Panc1 (cell line): ENCODE measurements at regions not wholly inside any gene's neighbourhood (a gene's known extent, or its start where the extent isn't known, plus 50 kb on each side); places are given as distances from the start of the nearest gene placed in this dataset.

Experiments used
- ATAC-seq: fragments of 200-7000 bp; cut with Tn5 transposase; 2 replicates; pipeline ENCODE4 v1.9.1; 2020; ENCODE audit warnings: mild to moderate bottlenecking, moderate library complexity
- BruUV-seq: library from RNA; stranded (reverse); fragments of 400-500 nt; replicated peaks from 2 replicates; lab custom pipeline; 2021; lab: Mats Ljungman, UMichigan
- CTCF ChIA-PET: fragments of 300-600 bp; sonication (Branson Sonifier 250); formaldehyde crosslinking; loops from one replicate; lab custom pipeline; 2022; ENCODE audit warnings: antibody characterized with exemption; lab: Charles Lee
- POLR2A ChIA-PET: fragments of 300-600 bp; sonication (Branson Sonifier 250); formaldehyde crosslinking; loops from one replicate; lab custom pipeline; 2022; ENCODE audit warnings: antibody characterized with exemption; lab: Charles Lee
- DNase-seq: peaks from one replicate; pipeline ENCODE4 v3.0.0-alpha.2; 2010; ENCODE audit warnings: low read depth, low spot score
- H3K27ac ChIP-seq: 2 replicates; pipeline ENCODE4 v1.5.1; 2011; ENCODE audit warnings: mild to moderate bottlenecking, low read length, inconsistent platforms
- H3K27me3 ChIP-seq: fragments of 200-500 bp; sonication (Bioruptor generic); 2 replicates; pipeline ENCODE4 v1.6.0; 2014; ENCODE audit warnings: low read length, inconsistent platforms; ENCODE audit not compliant: control insufficient read depth, insufficient read depth
- H3K36me3 ChIP-seq: fragments of 200-500 bp; sonication (Bioruptor generic); 2 replicates; pipeline ENCODE4 v1.5.1; 2014; ENCODE audit warnings: inconsistent platforms, mild to moderate bottlenecking, low read length, moderate library complexity; ENCODE audit not compliant: control insufficient read depth, insufficient read depth
- H3K4me1 ChIP-seq: 2 replicates; pipeline ENCODE4 v1.5.1; 2011; ENCODE audit warnings: inconsistent platforms, mild to moderate bottlenecking, low read length, moderate library complexity; ENCODE audit not compliant: control insufficient read depth, insufficient read depth
- H3K4me3 ChIP-seq, 2 experiments: 2 replicates each; pipeline ENCODE4 v1.5.1; 2011 to 2012; ENCODE audit warnings: low read depth in 2 of 2, low read length in 2 of 2, mild to moderate bottlenecking in 2 of 2, inconsistent platforms in 1 of 2, moderate library complexity in 1 of 2
- H3K9me3 ChIP-seq: fragments of 200-500 bp; sonication (Bioruptor generic); 2 replicates; pipeline ENCODE4 v1.5.1; 2014; ENCODE audit warnings: low read depth, mild to moderate bottlenecking, inconsistent platforms, low read length, moderate library complexity; ENCODE audit not compliant: control insufficient read depth, insufficient read depth
- CTCF ChIP-seq: fragments of 450-650 bp; IDR thresholded peaks from 2 replicates; pipeline ENCODE4 v1.5.1; 2017; ENCODE audit warnings: mild to moderate bottlenecking
- POLR2AphosphoS5 ChIP-seq: IDR thresholded peaks from 2 replicates; pipeline ENCODE4 v1.6.1; 2012; ENCODE audit warnings: mild to moderate bottlenecking, low read depth, low read length, moderate library complexity
- REST ChIP-seq, 2 experiments: IDR thresholded peaks; 2 replicates each; pipeline ENCODE4 v1.6.1; 2011 to 2012; ENCODE audit warnings: low read depth in 2 of 2, control low read depth in 1 of 2, low read length in 1 of 2, mild to moderate bottlenecking in 1 of 2, moderate library complexity in 1 of 2; ENCODE audit not compliant: insufficient read depth in 1 of 2
- SIN3A ChIP-seq: IDR thresholded peaks from 2 replicates; pipeline ENCODE4 v1.6.1; 2012; ENCODE audit warnings: low read depth, mild to moderate bottlenecking, low read length, moderate library complexity, borderline replicate concordance; ENCODE audit not compliant: insufficient read depth
- TCF7L2 ChIP-seq: IDR thresholded peaks from 2 replicates; pipeline ENCODE4 v1.6.1; 2011; ENCODE audit warnings: mild to moderate bottlenecking, low read depth, low read length, inconsistent platforms
- in situ Hi-C: cut with HindIII; loops from 2 replicates; pipeline ENCODE4 v1.10.0; 2016; ENCODE audit warnings: low sequenced_read_pairs, low pct_unique_long_range_greater_than_20kb
- intact Hi-C: fragments of 100-400 bp; cut with micrococcal nuclease; formaldehyde crosslinking; loops from one replicate; pipeline ENCODE4 v1.10.0; 2022; ENCODE audit not compliant: unreplicated experiment

- H3K36me3 ChIP-seq, result no peaks in the 10 kb centered on the region
- CTCF ChIA-PET, result interaction anchor here (0.8 kb wide), 1 partner anchor 1439 kb away, joined by 4 read pairs; no protein-coding TSS in a partner anchor
- intact Hi-C loops (no loop called here), in situ Hi-C loops (no loop called here)
- TF ChIP-seq CTCF (no peak), SIN3A (no peak), POLR2AphosphoS5 (no peak), TCF7L2 (no peak)
- no peak overlapping the region for H3K4me3 ChIP-seq
- H3K9me3 ChIP-seq, result no peaks in the 10 kb centered on the region
- H3K4me1 ChIP-seq, result no peaks in the 10 kb centered on the region
- DNase-seq, result no peak
- no peak overlapping the region for H3K27ac ChIP-seq
- ATAC-seq, result no peak
- no TSS peak for BruUV-seq
- H3K27me3 ChIP-seq, result no peaks in the 10 kb centered on the region
- POLR2A ChIA-PET, result no interaction called here
Measured at GRCh38 chr10:32111585-32111984, 55.4 kb upstream of the KIF5B start.

- Histone ChIP-seq H3K36me3 (no peaks in the 10 kb centered on the region), H3K4me3 (no peak overlapping the region), H3K9me3 (no peaks in the 10 kb centered on the region), H3K27me3 (no peaks in the 10 kb centered on the region), H3K27ac (no peak overlapping the region), H3K4me1 (no peaks in the 10 kb centered on the region)
- TF ChIP-seq SIN3A (no peak), CTCF (no peak), REST (IDR thresholded peaks at IDR 0.05; ENCODE audit: insufficient read depth in 1 of 2, low read depth in 2 of 2, low read length in 1 of 2) (no peak), TCF7L2 (no peak), POLR2AphosphoS5 (no peak)
- DNase-seq (no peak), ATAC-seq (no peak)
- BruUV-seq, result no TSS peak
- intact Hi-C loops (no loop called here), in situ Hi-C loops (no loop called here)
- ChIA-PET POLR2A (no interaction called here), CTCF (no interaction called here)
Measured at GRCh38 chr10:32110790-32111189, 54.6 kb upstream of the KIF5B start.
